Endothelial cell of umbilical vein (primary cell): ENCODE measurements at regions not wholly inside any gene's neighbourhood (a gene's known extent, or its start where the extent isn't known, plus 50 kb on each side); places are given as distances from the start of the nearest gene placed in this dataset.

ENCODE experiments used
- BruUV-seq: library from RNA; stranded (reverse); fragments of 400-500 nt; replicated peaks from 2 replicates; lab custom pipeline; 2021; lab: Mats Ljungman, UMichigan
- CTCF ChIA-PET: fragments of 300-600, 350-600 bp; sonication (Branson Sonifier 250); formaldehyde crosslinking; loops from one replicate; lab custom pipeline; 2021; ENCODE audit warnings: antibody characterized with exemption, inconsistent platforms; lab: Charles Lee
- POLR2A ChIA-PET: fragments of 300-600, 350-600 bp; sonication (Branson Sonifier 250); formaldehyde crosslinking; loops from one replicate; lab custom pipeline; 2021; ENCODE audit warnings: antibody characterized with exemption, inconsistent platforms; lab: Charles Lee
- DNase-seq: peaks from one replicate; pipeline ENCODE4 v3.0.0-alpha.2; 2011; ENCODE audit warnings: low read depth, low spot score
- FAIRE-seq: peaks from 2 replicates; lab custom pipeline; 2011; peaks lifted over from hg19 to GRCh38; lab: Jason Lieb, UNC
- H2AFZ ChIP-seq: 2 replicates; pipeline ENCODE4 v1.6.0; 2012; ENCODE audit warnings: low read depth, low read length, control low read depth, inconsistent platforms
- H3K27ac ChIP-seq: 2 replicates; pipeline ENCODE4 v1.5.1; 2011; ENCODE audit warnings: low read depth, mild to moderate bottlenecking, control low read depth, low read length, moderate library complexity; ENCODE audit not compliant: insufficient read depth
- H3K27me3 ChIP-seq, 2 experiments: 2 replicates each; pipeline versions ENCODE4 v1.6.0 to v1.6.1; 2011; ENCODE audit warnings: low read length in 2 of 2, mixed read lengths in 1 of 2; ENCODE audit not compliant: control insufficient read depth in 2 of 2, insufficient read depth in 2 of 2
- H3K36me3 ChIP-seq, 2 experiments: 2 replicates in 1 of 2; 3 replicates in 1 of 2; pipeline ENCODE4 v1.5.1; 2011; ENCODE audit warnings: low read length in 2 of 2, mild to moderate bottlenecking in 1 of 2, moderate library complexity in 1 of 2; ENCODE audit not compliant: control insufficient read depth in 2 of 2, insufficient read depth in 2 of 2; ENCODE audit errors: extremely low read depth in 1 of 2
- H3K4me1 ChIP-seq: 3 replicates; pipeline ENCODE4 v1.5.1; 2011; ENCODE audit warnings: mild to moderate bottlenecking, low read length; ENCODE audit not compliant: control insufficient read depth, insufficient read depth; ENCODE audit errors: extremely low read depth
- H3K4me2 ChIP-seq: 2 replicates; pipeline ENCODE4 v1.6.1; 2011; ENCODE audit warnings: low read length, control low read depth, mixed read lengths; ENCODE audit not compliant: insufficient read depth
- H3K4me3 ChIP-seq, 3 experiments: fragments of 200-600 bp in 1 of 3; sonication (generic), shearing (Covaris generic) in 1 of 3; replicated peaks in 1 of 3; 2 replicates each; pipeline ENCODE4 v1.5.1; 2011 to 2016; ENCODE audit warnings: control low read depth in 3 of 3, low read length in 3 of 3, mild to moderate bottlenecking in 2 of 3, inconsistent platforms in 1 of 3, low read depth in 1 of 3, moderate library complexity in 1 of 3; ENCODE audit not compliant: insufficient read depth in 1 of 3
- H3K79me2 ChIP-seq: 2 replicates; pipeline ENCODE4 v1.6.0; 2012; ENCODE audit warnings: low read length, inconsistent platforms; ENCODE audit not compliant: control insufficient read depth, insufficient read depth
- H3K9ac ChIP-seq: replicated peaks from 2 replicates; pipeline ENCODE3; 2011; ENCODE audit warnings: low read length, control low read depth; ENCODE audit not compliant: insufficient read depth; ENCODE audit errors: extremely low read depth
- H3K9me1 ChIP-seq: replicated peaks from 3 replicates; pipeline ENCODE4 v1.6.0; 2011; ENCODE audit warnings: mild to moderate bottlenecking, low read length; ENCODE audit not compliant: control insufficient read depth, insufficient read depth; ENCODE audit errors: extremely low read depth
- H3K9me3 ChIP-seq: replicated peaks from 2 replicates; pipeline ENCODE4 v1.5.1; 2012; ENCODE audit warnings: low read length, inconsistent platforms; ENCODE audit not compliant: control insufficient read depth, insufficient read depth
- H4K20me1 ChIP-seq: replicated peaks from 2 replicates; pipeline ENCODE3; 2011; ENCODE audit warnings: mild to moderate bottlenecking, low read length; ENCODE audit not compliant: control insufficient read depth, insufficient read depth; ENCODE audit errors: extremely low read depth
- FOS ChIP-seq: IDR thresholded peaks from 2 replicates; pipeline ENCODE4 v1.6.1; 2011; ENCODE audit warnings: mild to moderate bottlenecking, low read length, moderate library complexity, borderline replicate concordance; ENCODE audit not compliant: insufficient read depth
- GATA2 ChIP-seq: IDR thresholded peaks from 2 replicates; pipeline ENCODE4 v1.7.0; 2011; ENCODE audit warnings: low read depth, mild to moderate bottlenecking, moderate library complexity, mixed read lengths, low read length; ENCODE audit not compliant: insufficient read length, insufficient read depth
- JUN ChIP-seq: IDR thresholded peaks from 2 replicates; pipeline ENCODE4 v1.6.1; 2011; ENCODE audit warnings: borderline replicate concordance, low read depth; ENCODE audit not compliant: insufficient read length, insufficient read depth
- MYC ChIP-seq: IDR thresholded peaks from one replicate; pipeline ENCODE4 v1.6.1; 2011; ENCODE audit warnings: mild to moderate bottlenecking, low read depth, low read length
- dilution Hi-C: fragments of 300-500 bp; cut with MboI; formaldehyde crosslinking; loops from one replicate; pipeline ENCODE4 v1.15.0; 2019; ENCODE audit warnings: low sequenced_read_pairs; ENCODE audit not compliant: extremely low pct_ligation_motif_present
- intact Hi-C: fragments of 100-400 bp; cut with micrococcal nuclease; formaldehyde crosslinking; loops from one replicate; pipeline ENCODE4 v1.10.0; 2022
- TF ChIP-seq, protein P1 (sequence below), 2 donors: IDR thresholded peaks; 1 replicate in 1 of 2; 2 replicates in 1 of 2; pipeline ENCODE4 v1.5.1; 2011; ENCODE audit warnings: low read length in 2 of 2, mild to moderate bottlenecking in 2 of 2, moderate library complexity in 2 of 2, control low read depth in 1 of 2, inconsistent platforms in 1 of 2, low read depth in 1 of 2; ENCODE audit not compliant: insufficient read depth in 1 of 2; ENCODE audit errors: extremely low read depth in 1 of 2

DNA sequence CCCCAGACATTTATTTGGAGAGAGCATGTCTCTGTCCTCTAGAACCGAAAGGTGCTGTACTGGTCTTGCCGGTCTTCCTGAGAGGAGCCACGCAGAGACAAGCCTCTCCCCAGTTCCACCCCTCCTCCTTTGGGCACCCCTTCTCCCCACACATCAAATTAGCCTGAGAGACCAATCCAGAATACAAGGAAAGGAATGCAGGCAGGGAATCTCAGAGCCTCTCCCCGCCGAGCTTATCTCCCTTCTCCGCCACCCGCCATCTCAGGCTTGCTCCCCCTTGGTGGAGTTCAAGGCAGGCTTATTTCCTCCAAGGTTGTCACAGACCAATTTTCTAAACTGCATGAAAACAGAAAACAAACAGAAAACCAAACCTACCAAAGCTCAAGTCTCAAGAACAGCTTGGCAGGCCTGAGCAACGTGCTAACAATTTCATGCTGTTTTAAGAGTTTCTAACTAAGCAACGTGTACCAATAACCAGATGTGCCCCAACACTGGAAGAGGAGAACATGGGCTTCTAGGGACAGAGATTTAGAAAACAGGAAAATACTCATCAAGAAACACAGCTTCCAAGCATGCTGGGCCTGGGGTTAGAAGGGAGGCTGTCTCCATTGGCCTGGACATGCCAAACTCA, 124.5 kb upstream of the PKDCC start:
- POLR2A ChIA-PET = no interaction called here
- Histone ChIP-seq H4K20me1 (no peaks in the 10 kb centered on the region), H3K4me2 (no peak overlapping the region), H2AFZ (no peak overlapping the region), H3K4me3 (no peak overlapping the region), H3K36me3 (no peaks in the 10 kb centered on the region), H3K9me3 (no peaks in the 10 kb centered on the region), H3K9me1 (no peaks in the 10 kb centered on the region), H3K79me2 (no peaks in the 10 kb centered on the region), H3K27ac (no peak overlapping the region), H3K4me1 (no peaks in the 10 kb centered on the region), H3K27me3 (no peaks in the 10 kb centered on the region), H3K9ac (no peak overlapping the region)
- dilution Hi-C loops (no loop called here), intact Hi-C loops (no loop called here)
- no TSS peak for BruUV-seq
- no peak for DNase-seq
- FAIRE-seq = no peak
- CTCF ChIA-PET = no interaction called here
- TF ChIP-seq, protein P1, sequence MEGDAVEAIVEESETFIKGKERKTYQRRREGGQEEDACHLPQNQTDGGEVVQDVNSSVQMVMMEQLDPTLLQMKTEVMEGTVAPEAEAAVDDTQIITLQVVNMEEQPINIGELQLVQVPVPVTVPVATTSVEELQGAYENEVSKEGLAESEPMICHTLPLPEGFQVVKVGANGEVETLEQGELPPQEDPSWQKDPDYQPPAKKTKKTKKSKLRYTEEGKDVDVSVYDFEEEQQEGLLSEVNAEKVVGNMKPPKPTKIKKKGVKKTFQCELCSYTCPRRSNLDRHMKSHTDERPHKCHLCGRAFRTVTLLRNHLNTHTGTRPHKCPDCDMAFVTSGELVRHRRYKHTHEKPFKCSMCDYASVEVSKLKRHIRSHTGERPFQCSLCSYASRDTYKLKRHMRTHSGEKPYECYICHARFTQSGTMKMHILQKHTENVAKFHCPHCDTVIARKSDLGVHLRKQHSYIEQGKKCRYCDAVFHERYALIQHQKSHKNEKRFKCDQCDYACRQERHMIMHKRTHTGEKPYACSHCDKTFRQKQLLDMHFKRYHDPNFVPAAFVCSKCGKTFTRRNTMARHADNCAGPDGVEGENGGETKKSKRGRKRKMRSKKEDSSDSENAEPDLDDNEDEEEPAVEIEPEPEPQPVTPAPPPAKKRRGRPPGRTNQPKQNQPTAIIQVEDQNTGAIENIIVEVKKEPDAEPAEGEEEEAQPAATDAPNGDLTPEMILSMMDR (IDR thresholded peaks at IDR 0.05; ENCODE audit: extremely low read depth in 1 of 2, insufficient read depth in 1 of 2, low read depth in 1 of 2, low read length in 2 of 2) = no peak
- TF ChIP-seq GATA2 (no peak), JUN (no peak)

DNA sequence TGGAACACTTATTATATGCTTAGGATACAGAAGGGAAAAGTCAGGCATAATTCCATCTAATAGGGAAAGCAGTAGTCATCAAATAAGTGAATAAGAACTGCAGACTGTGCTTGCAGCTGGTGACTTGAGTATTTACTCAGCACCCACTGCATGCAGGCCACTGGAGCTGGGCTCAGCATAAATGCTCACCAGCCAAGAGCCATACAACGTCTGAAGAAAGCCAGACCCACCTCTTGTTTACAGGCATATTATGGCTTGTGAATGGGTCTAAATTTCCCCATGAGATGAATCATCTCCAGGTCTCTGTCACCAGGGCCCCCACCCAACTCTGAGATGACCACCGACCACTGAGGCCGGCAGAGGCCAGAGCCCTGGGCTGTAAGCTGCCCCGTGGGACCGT, 123.8 kb upstream of the PKDCC start:
- DNase-seq (no peak), FAIRE-seq (no peak)
- TF ChIP-seq JUN (no peak), FOS (no peak), MYC (no peak)
- TF ChIP-seq, protein P1 (IDR thresholded peaks at IDR 0.05; ENCODE audit: extremely low read depth in 1 of 2, insufficient read depth in 1 of 2, low read depth in 1 of 2, low read length in 2 of 2) = no peak
- H3K9ac ChIP-seq = no peak overlapping the region
- H3K79me2 ChIP-seq = no peaks in the 10 kb centered on the region
- H3K4me2 ChIP-seq = no peak overlapping the region
- intact Hi-C loops (loop anchor here (1.0 kb wide), 1 partner anchor 20 kb away; no protein-coding TSS in a partner anchor), dilution Hi-C loops (no loop called here)
- H3K27me3 ChIP-seq = no peaks in the 10 kb centered on the region
- H4K20me1 ChIP-seq = no peaks in the 10 kb centered on the region
- BruUV-seq = no TSS peak
- H3K9me3 ChIP-seq = no peaks in the 10 kb centered on the region
- no peaks in the 10 kb centered on the region for H3K36me3 ChIP-seq
- no peak overlapping the region for H2AFZ ChIP-seq
- no peak overlapping the region for H3K27ac ChIP-seq
- no peak overlapping the region for H3K4me3 ChIP-seq
- no peaks in the 10 kb centered on the region for H3K9me1 ChIP-seq
- POLR2A ChIA-PET = no interaction called here
- H3K4me1 ChIP-seq = no peaks in the 10 kb centered on the region
- CTCF ChIA-PET = no interaction called here
